ENCODE measurements at regions not wholly inside any gene's neighbourhood (a gene's known extent, or its start where the extent isn't known, plus 50 kb on each side); places are given as distances from the start of the nearest gene placed in this dataset.

DNA sequence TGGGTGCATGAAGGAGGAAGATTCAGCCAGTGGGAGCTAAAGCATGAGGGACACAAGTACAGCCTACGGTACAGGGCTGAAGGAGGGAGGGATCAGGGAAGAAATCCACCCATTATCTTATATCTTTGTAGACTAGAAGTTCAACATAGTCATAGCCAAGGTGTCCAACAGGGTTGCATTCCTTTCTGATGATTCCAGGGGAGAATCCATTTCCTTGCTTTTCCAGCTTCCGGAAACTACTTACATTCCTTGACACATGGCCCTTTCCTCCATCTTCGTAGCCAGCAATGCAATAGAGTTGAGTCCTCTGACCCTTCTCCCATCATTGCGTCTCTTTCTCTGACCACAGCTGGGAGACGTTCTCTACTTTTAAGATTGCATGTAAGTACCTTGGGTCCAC lies 471.0 kb upstream of the SEMA6D start:
- Mint-ChIP-seq H3K36me3 (ENCODE audit: low read depth) (no peaks in the 10 kb centered on the region), H3K27ac (no peak overlapping the region), H3K4me1 (ENCODE audit: low read depth) (no peaks in the 10 kb centered on the region), H3K9me3 (no peaks in the 10 kb centered on the region), H3K27me3 (no peaks in the 10 kb centered on the region), H3K4me3 (no peak overlapping the region)

DNA sequence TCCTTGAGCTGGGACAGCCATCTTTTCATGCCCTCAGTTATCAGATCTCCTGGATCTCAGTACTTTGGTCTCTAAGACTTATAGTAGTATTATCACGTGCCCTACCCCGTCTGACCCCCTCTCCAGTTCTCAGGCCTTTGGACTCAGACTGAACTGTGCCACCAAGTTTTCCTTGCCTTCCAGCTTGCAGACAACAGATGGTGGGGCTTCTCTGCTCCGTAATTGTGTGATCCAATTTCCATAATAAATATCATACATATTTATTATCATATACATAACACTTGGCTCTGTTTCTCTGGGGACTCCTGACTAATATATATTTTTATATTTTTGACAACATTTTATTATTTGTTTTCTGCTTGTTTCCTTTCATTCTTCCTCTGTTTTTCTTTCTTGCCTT lies 458.8 kb upstream of the SEMA6D start:
- H3K27ac Mint-ChIP-seq, result no peak overlapping the region
- peaks cover 27% of the 10 kb centered on the region for H3K9me3 Mint-ChIP-seq
- H3K36me3 Mint-ChIP-seq (ENCODE audit: low read depth), result no peaks in the 10 kb centered on the region
- no peaks in the 10 kb centered on the region for H3K27me3 Mint-ChIP-seq
- H3K4me3 Mint-ChIP-seq, result no peak overlapping the region
- H3K4me1 Mint-ChIP-seq (ENCODE audit: low read depth), result no peaks in the 10 kb centered on the region

DNA sequence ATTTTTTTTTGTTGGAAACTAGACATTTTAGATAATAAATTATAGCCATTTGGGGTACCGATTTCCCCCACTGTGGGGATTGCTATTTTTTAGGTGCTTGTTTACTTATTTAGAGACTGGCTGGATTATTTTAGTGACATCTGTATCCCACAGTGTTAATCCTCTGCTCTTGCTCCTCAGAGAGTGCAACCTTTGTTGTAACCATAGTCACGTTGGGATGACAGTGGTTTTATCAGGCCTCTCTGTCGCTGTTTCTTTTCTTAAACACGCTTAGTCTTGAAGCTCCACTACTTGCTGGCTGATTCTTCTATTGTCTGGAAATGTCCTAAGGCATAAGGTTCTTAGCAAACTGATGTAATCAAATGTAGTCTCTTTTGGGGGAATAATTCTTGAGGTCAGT lies 451.6 kb upstream of the SEMA6D start:
- no peak overlapping the region for H3K27ac Mint-ChIP-seq
- no peak overlapping the region for H3K4me3 Mint-ChIP-seq
- no peaks in the 10 kb centered on the region for H3K4me1 Mint-ChIP-seq (ENCODE audit: low read depth)

DNA sequence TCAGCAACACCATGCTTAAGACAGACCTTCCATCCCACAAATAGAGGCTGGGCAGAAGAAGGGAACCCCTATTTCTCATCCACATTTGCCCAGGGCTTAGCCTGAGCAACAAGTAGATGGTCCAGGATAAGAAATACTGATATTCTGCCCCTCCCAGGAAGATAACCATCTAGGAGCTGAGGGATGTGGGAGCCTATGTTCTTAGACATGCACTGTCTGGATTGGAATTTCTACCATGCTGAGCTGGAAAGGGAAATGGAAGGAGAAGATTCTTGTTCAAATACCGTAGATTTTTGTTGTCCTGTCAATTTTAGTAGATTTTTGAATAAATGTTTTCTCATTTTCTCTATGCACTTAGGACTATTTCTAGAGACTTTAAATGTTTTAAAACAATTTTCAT lies 450.7 kb upstream of the SEMA6D start:
- H3K27me3 Mint-ChIP-seq, result peaks cover 5% of the 10 kb centered on the region
- no peak overlapping the region for H3K4me3 Mint-ChIP-seq
- no peaks in the 10 kb centered on the region for H3K36me3 Mint-ChIP-seq (ENCODE audit: low read depth)
- H3K4me1 Mint-ChIP-seq (ENCODE audit: low read depth), result no peaks in the 10 kb centered on the region
- peaks cover 12% of the 10 kb centered on the region for H3K9me3 Mint-ChIP-seq
- H3K27ac Mint-ChIP-seq, result no peak overlapping the region

More for the DNA sequence above, 451.6 kb upstream of the SEMA6D start:
- Mint-ChIP-seq H3K36me3 (ENCODE audit: low read depth) (no peaks in the 10 kb centered on the region), H3K27me3 (no peaks in the 10 kb centered on the region), H3K9me3 (peaks cover 12% of the 10 kb centered on the region)

DNA sequence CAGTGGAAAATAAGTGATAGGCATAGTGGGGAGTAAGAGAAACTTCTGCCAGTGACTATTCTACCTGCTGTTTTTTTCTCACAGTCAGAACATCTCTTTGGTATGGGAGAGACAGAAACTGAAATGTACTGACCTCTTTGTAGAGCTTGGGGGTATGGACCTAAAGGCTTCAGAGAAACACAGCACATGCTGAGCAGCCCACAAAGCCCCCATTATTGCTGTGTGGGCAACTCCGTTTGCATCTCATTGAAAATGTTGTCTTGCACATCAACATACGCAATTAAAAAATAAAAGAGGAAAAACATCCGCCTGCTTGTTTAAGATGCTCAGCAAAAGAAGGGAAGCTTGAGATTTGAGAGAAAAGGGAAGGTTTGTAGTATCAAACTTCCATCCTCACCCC lies 443.4 kb upstream of the SEMA6D start:
- no peaks in the 10 kb centered on the region for H3K4me1 Mint-ChIP-seq (ENCODE audit: low read depth)
- no peak overlapping the region for H3K4me3 Mint-ChIP-seq
- H3K9me3 Mint-ChIP-seq, result peaks cover 26% of the 10 kb centered on the region
- peaks cover 5% of the 10 kb centered on the region for H3K27me3 Mint-ChIP-seq
- no peaks in the 10 kb centered on the region for H3K36me3 Mint-ChIP-seq (ENCODE audit: low read depth)
- H3K27ac Mint-ChIP-seq, result no peak overlapping the region

DNA sequence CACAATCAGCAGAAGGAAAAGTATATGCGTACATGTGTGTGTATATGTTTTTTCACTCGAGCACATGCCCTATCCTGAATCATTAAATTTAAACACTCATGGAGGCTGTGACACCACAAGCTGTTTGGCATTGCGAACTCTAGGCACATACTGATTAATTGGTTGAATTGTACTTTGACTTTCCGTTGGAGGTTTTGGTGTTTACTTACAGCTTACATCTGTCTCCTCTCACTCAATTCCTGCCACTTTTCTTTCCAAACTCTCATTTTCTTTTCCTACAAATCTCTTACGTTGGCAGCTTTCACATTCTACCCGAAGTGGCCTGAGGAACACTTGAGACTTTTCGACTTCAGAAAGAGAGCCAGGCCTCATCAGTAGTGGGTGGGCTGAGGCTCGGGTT lies 434.1 kb upstream of the SEMA6D start:
- Mint-ChIP-seq H3K9me3 (peaks cover 11% of the 10 kb centered on the region), H3K36me3 (ENCODE audit: low read depth) (no peaks in the 10 kb centered on the region), H3K4me1 (ENCODE audit: low read depth) (no peaks in the 10 kb centered on the region)

DNA sequence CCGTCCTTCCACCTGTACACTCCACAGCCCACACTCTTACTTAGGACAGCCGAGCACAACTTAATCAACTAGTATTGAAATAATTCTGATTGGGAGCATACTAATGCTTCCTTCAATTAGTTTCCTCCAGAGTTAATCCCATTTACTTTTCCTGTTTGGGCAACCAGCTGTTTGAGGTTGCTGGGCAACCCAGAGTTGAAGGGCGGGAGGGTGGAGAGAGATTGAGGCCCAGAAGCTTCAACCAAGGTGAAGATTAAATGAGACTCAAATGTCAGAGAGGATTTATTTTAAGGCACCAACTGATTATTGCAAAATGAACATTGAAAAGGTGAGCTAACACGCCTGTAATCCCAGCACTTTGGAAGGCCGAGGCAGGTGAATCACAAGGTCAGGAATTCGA lies 428.5 kb upstream of the SEMA6D start:
- Mint-ChIP-seq H3K9me3 (peaks cover 11% of the 10 kb centered on the region), H3K4me3 (no peak overlapping the region), H3K27me3 (no peaks in the 10 kb centered on the region), H3K27ac (no peak overlapping the region), H3K4me1 (ENCODE audit: low read depth) (no peaks in the 10 kb centered on the region), H3K36me3 (ENCODE audit: low read depth) (no peaks in the 10 kb centered on the region)

More for the DNA sequence above, 434.1 kb upstream of the SEMA6D start:
- Mint-ChIP-seq H3K27me3 (no peaks in the 10 kb centered on the region), H3K4me3 (no peak overlapping the region), H3K27ac (no peak overlapping the region)

DNA sequence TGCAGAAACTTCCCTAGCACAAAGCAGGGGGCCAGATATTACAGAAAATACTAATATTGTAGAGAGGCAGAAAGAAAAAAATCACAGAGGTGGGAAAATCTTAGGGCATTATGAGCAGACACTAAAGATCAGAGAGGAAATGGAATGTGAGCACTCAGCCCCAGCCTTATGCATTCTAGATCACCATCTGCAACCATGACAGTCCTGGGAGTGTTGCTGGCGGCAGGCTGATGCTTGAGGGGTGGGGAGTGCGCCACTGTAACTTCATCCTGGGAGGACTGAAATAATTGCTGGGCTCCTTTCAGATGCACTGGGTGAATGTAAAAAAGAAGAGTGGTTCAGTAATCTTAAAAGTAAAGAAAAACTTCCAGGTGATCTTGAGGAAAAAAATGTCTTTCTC lies 427.6 kb upstream of the SEMA6D start:
- Mint-ChIP-seq H3K36me3 (ENCODE audit: low read depth) (no peaks in the 10 kb centered on the region), H3K4me1 (ENCODE audit: low read depth) (no peaks in the 10 kb centered on the region), H3K27me3 (no peaks in the 10 kb centered on the region), H3K4me3 (no peak overlapping the region), H3K9me3 (peaks cover 11% of the 10 kb centered on the region), H3K27ac (no peak overlapping the region)

DNA sequence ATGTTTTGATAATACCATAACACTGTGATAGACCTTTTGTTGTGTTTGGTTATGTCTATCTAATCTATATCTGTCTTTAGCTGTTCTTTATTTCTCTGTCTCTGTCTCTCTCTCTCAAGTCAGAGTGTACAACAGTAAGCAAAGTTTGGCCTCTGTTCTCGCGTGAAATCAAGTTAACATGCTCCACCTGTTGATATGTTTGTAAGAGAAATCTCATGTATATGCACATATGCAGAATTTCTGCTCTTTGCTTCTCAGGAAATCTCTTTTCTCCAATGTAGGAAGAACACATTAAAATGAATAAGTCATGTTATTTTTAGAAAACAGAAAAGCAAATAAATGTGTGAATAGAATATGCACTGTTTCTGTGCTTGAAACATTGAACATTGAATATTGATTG lies 425.5 kb upstream of the SEMA6D start:
- no peaks in the 10 kb centered on the region for H3K36me3 Mint-ChIP-seq (ENCODE audit: low read depth)
- H3K9me3 Mint-ChIP-seq, result peaks cover 7% of the 10 kb centered on the region
- H3K4me3 Mint-ChIP-seq, result no peak overlapping the region
- H3K27ac Mint-ChIP-seq, result no peak overlapping the region
- no peaks in the 10 kb centered on the region for H3K4me1 Mint-ChIP-seq (ENCODE audit: low read depth)
- no peaks in the 10 kb centered on the region for H3K27me3 Mint-ChIP-seq

DNA sequence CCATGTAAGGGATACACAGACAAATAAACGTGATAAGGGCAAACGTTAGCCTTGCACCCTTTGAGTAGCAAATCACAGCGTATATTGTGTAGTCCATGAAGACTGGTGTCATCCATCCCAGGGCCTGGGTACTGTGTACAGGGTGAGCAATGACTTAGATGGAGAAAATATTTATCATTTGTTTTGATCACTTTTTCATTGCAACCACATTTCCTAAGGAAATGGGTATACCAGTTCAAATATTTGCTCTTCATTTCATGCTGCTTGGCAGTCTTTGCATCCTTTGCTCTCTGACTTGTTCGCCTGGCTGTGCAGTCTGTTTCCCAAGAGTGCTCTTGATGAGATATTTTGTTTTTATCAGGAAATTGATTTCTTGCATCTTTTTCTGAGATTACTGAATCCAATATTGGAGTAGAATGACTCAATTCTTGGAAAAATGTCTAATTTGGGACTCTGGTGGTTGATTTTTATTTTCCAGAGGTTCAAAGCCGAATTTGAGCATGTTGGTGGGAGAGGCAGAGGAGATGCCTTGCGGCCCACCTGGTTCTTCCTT lies 424.6 kb upstream of the SEMA6D start:
- H3K36me3 Mint-ChIP-seq (ENCODE audit: low read depth), result no peaks in the 10 kb centered on the region
- no peaks in the 10 kb centered on the region for H3K27me3 Mint-ChIP-seq
- H3K27ac Mint-ChIP-seq, result no peak overlapping the region
- H3K4me1 Mint-ChIP-seq (ENCODE audit: low read depth), result no peaks in the 10 kb centered on the region
- no peak overlapping the region for H3K4me3 Mint-ChIP-seq
- peaks cover 6% of the 10 kb centered on the region for H3K9me3 Mint-ChIP-seq

DNA sequence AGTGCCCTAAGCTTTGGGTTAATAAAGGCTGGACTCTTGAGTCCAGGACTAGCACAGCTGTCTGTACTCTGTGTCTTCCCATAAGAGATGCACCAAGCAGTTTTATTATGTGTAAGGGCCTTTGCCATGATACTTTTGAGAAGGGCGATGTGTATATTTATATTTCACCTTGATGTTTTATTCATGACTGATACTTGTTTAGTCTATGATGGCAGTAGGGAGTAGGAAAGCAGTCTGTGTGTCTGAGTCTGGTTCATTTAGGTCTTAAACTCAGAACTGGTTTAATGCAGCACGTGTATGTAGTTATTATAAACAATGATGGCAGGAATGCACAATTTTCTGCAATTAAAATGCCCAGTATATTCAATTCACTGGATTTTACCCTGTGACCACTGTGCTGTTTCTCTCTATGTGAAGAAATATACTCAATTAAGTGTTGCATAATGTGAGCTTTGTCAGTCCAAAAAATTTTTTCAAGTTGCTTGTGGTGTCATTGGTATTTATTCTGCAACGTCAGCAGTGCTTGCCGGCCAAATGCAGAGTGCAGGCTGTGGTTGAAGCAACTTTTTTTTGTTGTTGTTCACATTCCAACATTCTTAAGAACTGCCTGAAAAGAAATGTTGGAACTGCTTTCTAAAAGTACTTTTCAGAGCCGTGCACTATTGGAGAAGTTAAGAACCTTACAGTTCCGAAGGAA lies 423.7 kb upstream of the SEMA6D start:
- no peaks in the 10 kb centered on the region for H3K4me1 Mint-ChIP-seq (ENCODE audit: low read depth)
- H3K4me3 Mint-ChIP-seq, result no peak overlapping the region
- H3K27ac Mint-ChIP-seq, result no peak overlapping the region
- no peaks in the 10 kb centered on the region for H3K27me3 Mint-ChIP-seq
- H3K36me3 Mint-ChIP-seq (ENCODE audit: low read depth), result no peaks in the 10 kb centered on the region
- no peaks in the 10 kb centered on the region for H3K9me3 Mint-ChIP-seq

DNA sequence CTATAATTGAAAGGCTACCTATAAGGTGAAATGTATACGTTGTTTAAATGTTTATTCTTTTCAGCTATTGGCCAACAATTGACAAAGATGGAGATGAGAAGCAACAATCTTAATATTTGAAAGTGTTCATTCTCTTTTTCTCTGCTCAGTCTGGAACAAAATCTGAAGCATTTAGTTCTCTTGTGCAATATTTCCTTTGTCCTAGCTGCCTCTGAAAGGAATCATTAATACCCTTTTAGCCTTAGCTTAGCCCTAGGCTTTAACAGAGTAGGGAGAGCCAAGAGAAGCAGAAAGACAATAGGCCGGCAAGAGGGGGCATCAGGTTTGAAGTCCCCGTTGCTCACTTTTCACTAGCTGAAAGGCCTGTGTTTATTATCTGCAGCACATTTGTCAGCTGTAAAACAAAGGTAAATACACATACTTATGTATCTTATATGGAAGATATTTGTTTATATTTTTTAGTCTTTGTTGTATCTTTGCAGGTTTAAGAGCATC lies 422.5 kb upstream of the SEMA6D start:
- Mint-ChIP-seq H3K4me3 (no peak overlapping the region), H3K27me3 (no peaks in the 10 kb centered on the region), H3K27ac (no peak overlapping the region), H3K36me3 (ENCODE audit: low read depth) (no peaks in the 10 kb centered on the region), H3K4me1 (ENCODE audit: low read depth) (no peaks in the 10 kb centered on the region), H3K9me3 (no peaks in the 10 kb centered on the region)

DNA sequence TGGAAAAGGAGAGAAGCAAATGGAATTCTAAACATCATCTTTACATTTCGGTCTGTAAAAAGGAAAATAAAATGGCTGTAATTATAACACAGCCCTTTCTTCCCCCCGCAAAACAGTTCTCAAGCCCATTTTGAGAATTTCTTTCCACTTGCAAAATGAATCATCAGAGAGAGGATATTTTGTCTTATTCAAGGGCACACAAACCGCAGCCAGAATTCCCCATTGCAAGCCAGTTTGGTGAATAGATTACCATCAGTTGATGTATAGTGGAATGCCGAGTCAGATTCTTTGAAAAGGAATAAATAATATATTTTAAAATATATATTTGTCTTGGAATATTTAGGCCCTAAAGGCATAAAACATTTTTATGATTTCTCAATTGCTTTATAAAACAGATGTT lies 420.4 kb upstream of the SEMA6D start:
- Mint-ChIP-seq H3K27ac (no peak overlapping the region), H3K36me3 (ENCODE audit: low read depth) (no peaks in the 10 kb centered on the region), H3K4me1 (ENCODE audit: low read depth) (no peaks in the 10 kb centered on the region), H3K4me3 (no peak overlapping the region), H3K27me3 (no peaks in the 10 kb centered on the region), H3K9me3 (no peaks in the 10 kb centered on the region)

DNA sequence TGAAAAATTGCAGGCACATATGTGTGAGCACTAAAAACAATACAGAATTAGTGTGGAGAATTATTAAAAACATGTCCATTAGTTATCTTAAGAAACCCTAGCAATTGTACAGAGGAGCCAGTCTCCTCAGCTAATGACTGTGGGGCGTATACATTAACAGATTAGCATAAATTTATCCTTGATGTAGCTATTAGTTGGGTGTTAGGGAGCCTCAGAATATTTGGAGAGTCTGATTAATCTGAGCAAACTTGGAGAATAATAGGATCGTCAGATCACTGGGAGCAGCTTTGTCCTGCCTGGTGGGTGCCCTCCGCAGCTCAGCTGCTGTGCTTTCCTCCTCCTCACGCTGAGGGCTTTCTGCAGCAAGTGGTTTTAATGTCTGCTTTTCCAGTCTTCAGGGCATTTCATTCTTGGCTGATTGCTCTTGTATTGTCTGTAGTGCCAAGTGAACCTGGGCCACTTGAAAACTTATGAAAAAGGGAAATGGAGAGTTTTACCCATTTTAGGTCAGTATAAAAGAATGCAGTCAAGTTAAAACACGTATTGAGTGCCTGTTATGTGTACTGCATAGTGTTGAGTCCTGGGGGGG lies 417.4 kb upstream of the SEMA6D start:
- Mint-ChIP-seq H3K9me3 (no peaks in the 10 kb centered on the region), H3K27ac (no peak overlapping the region), H3K27me3 (no peaks in the 10 kb centered on the region), H3K36me3 (ENCODE audit: low read depth) (no peaks in the 10 kb centered on the region), H3K4me1 (ENCODE audit: low read depth) (no peaks in the 10 kb centered on the region), H3K4me3 (no peak overlapping the region)

DNA sequence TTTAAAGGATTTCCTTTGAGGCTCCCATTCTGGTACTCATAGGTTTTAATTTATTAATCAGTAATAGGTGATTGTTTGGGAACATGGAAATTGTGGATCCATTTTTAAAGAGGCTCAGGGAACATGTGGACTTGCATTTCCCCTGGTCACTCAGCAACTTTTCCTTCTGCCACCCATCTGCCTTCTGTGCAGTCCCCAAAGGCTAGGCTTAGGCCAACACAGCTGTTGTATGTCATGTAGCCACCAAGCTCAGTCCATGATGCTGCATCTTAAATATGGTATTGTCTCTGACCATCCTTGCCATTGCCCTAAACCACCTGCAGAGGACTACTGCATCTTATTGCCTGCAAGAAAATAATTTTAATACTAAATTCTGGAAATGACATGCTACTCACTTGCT lies 416.7 kb upstream of the SEMA6D start:
- Mint-ChIP-seq H3K4me3 (no peak overlapping the region), H3K36me3 (ENCODE audit: low read depth) (no peaks in the 10 kb centered on the region), H3K27me3 (no peaks in the 10 kb centered on the region), H3K9me3 (no peaks in the 10 kb centered on the region), H3K4me1 (ENCODE audit: low read depth) (no peaks in the 10 kb centered on the region), H3K27ac (no peak overlapping the region)

DNA sequence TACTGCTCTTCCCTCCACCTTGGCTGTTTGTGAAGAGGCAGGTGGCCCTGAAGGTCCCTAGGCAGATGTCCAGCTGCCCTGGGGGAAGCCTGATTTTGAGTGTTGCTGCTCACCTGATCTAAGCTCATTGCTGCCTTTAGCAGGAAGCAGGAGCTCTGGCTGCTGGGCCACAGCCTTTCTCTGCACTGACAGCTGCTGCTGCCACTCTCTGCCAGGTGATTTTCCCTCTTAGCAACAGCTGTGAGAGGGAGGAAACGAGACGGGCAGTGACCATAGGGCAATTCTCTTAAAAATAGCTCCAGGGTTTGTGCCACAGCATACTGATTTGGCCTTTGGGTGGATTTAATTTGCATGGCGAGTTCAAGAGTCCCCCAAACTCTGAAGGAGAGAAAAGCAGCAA lies 415.8 kb upstream of the SEMA6D start:
- no peaks in the 10 kb centered on the region for H3K27me3 Mint-ChIP-seq
- no peak overlapping the region for H3K4me3 Mint-ChIP-seq
- H3K36me3 Mint-ChIP-seq (ENCODE audit: low read depth), result no peaks in the 10 kb centered on the region
- H3K9me3 Mint-ChIP-seq, result no peaks in the 10 kb centered on the region
- H3K27ac Mint-ChIP-seq, result no peak overlapping the region
- H3K4me1 Mint-ChIP-seq (ENCODE audit: low read depth), result no peaks in the 10 kb centered on the region
